ENCODE measurements at regions not wholly inside any gene's neighbourhood (a gene's known extent, or its start where the extent isn't known, plus 50 kb on each side); places are given as distances from the start of the nearest gene placed in this dataset.
"Not testable (repeated sequence)": the region's sequence is repeated elsewhere in the genome, so short reads cannot be mapped to it uniquely, and the experiment has no call there.

DNA sequence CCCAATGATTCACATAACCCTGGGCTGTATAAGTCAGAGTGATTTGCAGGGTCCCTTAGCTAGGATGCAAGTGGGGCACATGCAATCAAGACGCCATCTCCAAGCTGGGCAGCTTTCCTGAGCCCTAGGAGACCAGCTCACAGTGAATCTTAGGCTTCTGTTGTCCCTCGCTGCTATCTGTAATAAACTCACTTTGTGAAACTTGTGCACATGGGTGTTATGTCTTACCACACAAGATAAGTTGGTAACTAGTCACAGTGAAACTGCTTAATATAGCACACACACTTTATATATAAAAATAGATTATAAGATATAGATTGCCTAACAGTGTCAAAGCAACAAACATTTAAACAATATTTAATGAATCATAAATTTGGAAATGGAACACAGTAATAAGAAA, 658.5 kb downstream of the SLCO4C1 start:
- Histone ChIP-seq H3K9me2 (replicated peaks; ENCODE audit: low read depth, low read length) (no peaks in the 10 kb centered on the region), H3K4me2 (ENCODE audit: low read depth, low read length, poor library complexity, severe bottlenecking) (no peak overlapping the region), H2AFZ (ENCODE audit: low read length) (no peak overlapping the region), H3K36me3 (ENCODE audit: insufficient read depth, low read length) (no peaks in the 10 kb centered on the region), H3K9me3 (ENCODE audit: insufficient read depth, low read depth, low read length) (no peaks in the 10 kb centered on the region), H3K4me1 (ENCODE audit: insufficient read depth, low read length, poor library complexity, severe bottlenecking) (no peaks in the 10 kb centered on the region), H3K9ac (ENCODE audit: low read depth, low read length, poor library complexity, severe bottlenecking) (no peak overlapping the region), H3F3A (ENCODE audit: low read depth) (no peaks in the 10 kb centered on the region), H4K20me1 (ENCODE audit: insufficient read depth, low read length, poor library complexity, severe bottlenecking) (no peaks in the 10 kb centered on the region), H3K27me3 (ENCODE audit: insufficient read depth, low read length, poor library complexity, severe bottlenecking) (no peaks in the 10 kb centered on the region), H3K79me2 (ENCODE audit: insufficient read depth, low read length) (no peaks in the 10 kb centered on the region), H3K4me3 (ENCODE audit: low read length, poor library complexity, severe bottlenecking) (no peak overlapping the region)
- TF ChIP-seq, protein P1, sequence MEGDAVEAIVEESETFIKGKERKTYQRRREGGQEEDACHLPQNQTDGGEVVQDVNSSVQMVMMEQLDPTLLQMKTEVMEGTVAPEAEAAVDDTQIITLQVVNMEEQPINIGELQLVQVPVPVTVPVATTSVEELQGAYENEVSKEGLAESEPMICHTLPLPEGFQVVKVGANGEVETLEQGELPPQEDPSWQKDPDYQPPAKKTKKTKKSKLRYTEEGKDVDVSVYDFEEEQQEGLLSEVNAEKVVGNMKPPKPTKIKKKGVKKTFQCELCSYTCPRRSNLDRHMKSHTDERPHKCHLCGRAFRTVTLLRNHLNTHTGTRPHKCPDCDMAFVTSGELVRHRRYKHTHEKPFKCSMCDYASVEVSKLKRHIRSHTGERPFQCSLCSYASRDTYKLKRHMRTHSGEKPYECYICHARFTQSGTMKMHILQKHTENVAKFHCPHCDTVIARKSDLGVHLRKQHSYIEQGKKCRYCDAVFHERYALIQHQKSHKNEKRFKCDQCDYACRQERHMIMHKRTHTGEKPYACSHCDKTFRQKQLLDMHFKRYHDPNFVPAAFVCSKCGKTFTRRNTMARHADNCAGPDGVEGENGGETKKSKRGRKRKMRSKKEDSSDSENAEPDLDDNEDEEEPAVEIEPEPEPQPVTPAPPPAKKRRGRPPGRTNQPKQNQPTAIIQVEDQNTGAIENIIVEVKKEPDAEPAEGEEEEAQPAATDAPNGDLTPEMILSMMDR (conservative IDR thresholded peaks at IDR 0.05; ENCODE audit: low read length) = no peak
- TF ChIP-seq EZH2phosphoT487 (IDR thresholded peaks at IDR 0.05; ENCODE audit: borderline replicate concordance) = no peak

- not testable (repeated sequence) for H4K20me1 ChIP-seq (ENCODE audit: insufficient read depth, low read length, poor library complexity, severe bottlenecking); H3K9me3 ChIP-seq (ENCODE audit: insufficient read depth, low read depth, low read length); H3K27me3 ChIP-seq (ENCODE audit: insufficient read depth, low read length, poor library complexity, severe bottlenecking); H3K9ac ChIP-seq (ENCODE audit: low read depth, low read length, poor library complexity, severe bottlenecking); H3F3A ChIP-seq (ENCODE audit: low read depth); H3K4me2 ChIP-seq (ENCODE audit: low read depth, low read length, poor library complexity, severe bottlenecking); H3K36me3 ChIP-seq (ENCODE audit: insufficient read depth, low read length); H2AFZ ChIP-seq (ENCODE audit: low read length); H3K4me1 ChIP-seq (ENCODE audit: insufficient read depth, low read length, poor library complexity, severe bottlenecking); H3K79me2 ChIP-seq (ENCODE audit: insufficient read depth, low read length); H3K9me2 ChIP-seq (replicated peaks; ENCODE audit: low read depth, low read length); H3K4me3 ChIP-seq (ENCODE audit: low read length, poor library complexity, severe bottlenecking)
Observed at GRCh38 chr5:101627770-101628169, 668.3 kb downstream of the SLCO4C1 start.

DNA sequence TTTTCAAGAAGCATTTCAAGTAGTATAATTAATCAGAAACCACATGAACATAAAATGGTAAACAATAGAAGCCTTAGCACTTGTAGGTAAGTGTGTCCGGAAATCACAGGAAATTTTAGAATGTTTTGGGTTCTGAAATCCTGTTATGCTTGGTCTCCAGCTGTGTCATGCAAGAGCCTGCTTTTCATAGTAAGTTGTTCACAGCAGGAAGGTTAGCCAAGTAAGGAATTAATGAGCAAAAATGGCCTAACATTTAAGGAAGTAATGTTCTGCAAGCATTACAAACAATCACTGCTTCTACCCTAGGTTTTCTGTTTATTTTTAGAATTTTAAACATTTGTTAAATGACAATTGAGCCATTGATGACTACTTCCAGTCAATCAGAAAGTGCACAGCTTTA, 669.5 kb downstream of the SLCO4C1 start:
- TF ChIP-seq, protein P1 (conservative IDR thresholded peaks at IDR 0.05; ENCODE audit: low read length) = no peak
- TF ChIP-seq EZH2phosphoT487 (IDR thresholded peaks at IDR 0.05; ENCODE audit: borderline replicate concordance) = no peak
- H3K4me3 ChIP-seq (ENCODE audit: low read length, poor library complexity, severe bottlenecking) = no peak overlapping the region

GRCh38 chr5:101611039-101611438, 685.0 kb downstream of the SLCO4C1 start:
- Histone ChIP-seq H3K4me2 (ENCODE audit: low read depth, low read length, poor library complexity, severe bottlenecking) (no peak overlapping the region), H3K9me3 (ENCODE audit: insufficient read depth, low read depth, low read length) (no peaks in the 10 kb centered on the region), H3K27me3 (ENCODE audit: insufficient read depth, low read length, poor library complexity, severe bottlenecking) (no peaks in the 10 kb centered on the region), H3K79me2 (ENCODE audit: insufficient read depth, low read length) (no peaks in the 10 kb centered on the region), H4K20me1 (ENCODE audit: insufficient read depth, low read length, poor library complexity, severe bottlenecking) (no peaks in the 10 kb centered on the region), H3K4me3 (ENCODE audit: low read length, poor library complexity, severe bottlenecking) (no peak overlapping the region), H3F3A (ENCODE audit: low read depth) (no peaks in the 10 kb centered on the region), H3K36me3 (ENCODE audit: insufficient read depth, low read length) (no peaks in the 10 kb centered on the region), H3K9me2 (replicated peaks; ENCODE audit: low read depth, low read length) (no peaks in the 10 kb centered on the region), H3K4me1 (ENCODE audit: insufficient read depth, low read length, poor library complexity, severe bottlenecking) (no peaks in the 10 kb centered on the region), H2AFZ (ENCODE audit: low read length) (no peak overlapping the region), H3K9ac (ENCODE audit: low read depth, low read length, poor library complexity, severe bottlenecking) (no peak overlapping the region)
- no peak for TF ChIP-seq EZH2phosphoT487 (IDR thresholded peaks at IDR 0.05; ENCODE audit: borderline replicate concordance)
- TF ChIP-seq, protein P1 (conservative IDR thresholded peaks at IDR 0.05; ENCODE audit: low read length) = no peak

More for the DNA sequence above, 669.5 kb downstream of the SLCO4C1 start:
- no peak overlapping the region for H2AFZ ChIP-seq (ENCODE audit: low read length)
- H3K4me2 ChIP-seq (ENCODE audit: low read depth, low read length, poor library complexity, severe bottlenecking) = no peak overlapping the region
- no peak overlapping the region for H3K9ac ChIP-seq (ENCODE audit: low read depth, low read length, poor library complexity, severe bottlenecking)
- no peaks in the 10 kb centered on the region for H3K4me1 ChIP-seq (ENCODE audit: insufficient read depth, low read length, poor library complexity, severe bottlenecking)
- H3F3A ChIP-seq (ENCODE audit: low read depth) = no peaks in the 10 kb centered on the region
- no peaks in the 10 kb centered on the region for H3K27me3 ChIP-seq (ENCODE audit: insufficient read depth, low read length, poor library complexity, severe bottlenecking)
- H3K9me3 ChIP-seq (ENCODE audit: insufficient read depth, low read depth, low read length) = no peaks in the 10 kb centered on the region
- no peaks in the 10 kb centered on the region for H3K9me2 ChIP-seq (replicated peaks; ENCODE audit: low read depth, low read length)
- H3K79me2 ChIP-seq (ENCODE audit: insufficient read depth, low read length) = no peaks in the 10 kb centered on the region
- H4K20me1 ChIP-seq (ENCODE audit: insufficient read depth, low read length, poor library complexity, severe bottlenecking) = no peaks in the 10 kb centered on the region
- H3K36me3 ChIP-seq (ENCODE audit: insufficient read depth, low read length) = no peaks in the 10 kb centered on the region
